NCI-H1105 (cell line): ENCODE measurements at regions not wholly inside any gene's neighbourhood (a gene's known extent, or its start where the extent isn't known, plus 50 kb on each side); places are given as distances from the start of the nearest gene placed in this dataset.

Source experiments
- DNase-seq: peaks from one replicate; lab custom pipeline; 2025; lab: John Stamatoyannopoulos, UW

GRCh38 chr4:153138736-153139135, 65.5 kb upstream of the TRIM2 start:
- no peak for DNase-seq

- no peak for DNase-seq
Measured at GRCh38 chr4:153140294-153140693, 63.9 kb upstream of the TRIM2 start.

- DNase-seq: no peak
Measured at GRCh38 chr4:153141238-153141637, 63.0 kb upstream of the TRIM2 start.

- DNase-seq: peak; percentile 56
Measured at GRCh38 chr4:153142700-153143438, 61.4 kb upstream of the TRIM2 start.

GRCh38 chr4:153143527-153144348, 60.5 kb upstream of the TRIM2 start:
- DNase-seq: peak; percentile 58

GRCh38 chr4:153146031-153146430, 58.2 kb upstream of the TRIM2 start:
- DNase-seq: no peak

- no peak for DNase-seq
Measured at GRCh38 chr4:153146961-153147360, 57.3 kb upstream of the TRIM2 start.

- no peak for DNase-seq
Measured at GRCh38 chr4:153148791-153149190, 55.5 kb upstream of the TRIM2 start.

- peak; percentile 66 for DNase-seq
Measured at GRCh38 chr4:153151535-153152455, 52.4 kb upstream of the TRIM2 start.

GRCh38 chr4:153152501-153153338, 51.5 kb upstream of the TRIM2 start:
- DNase-seq: peak; percentile 65

GRCh38 chr4:153153339-153153871, 50.8 kb upstream of the TRIM2 start:
- peak; percentile 62 for DNase-seq

- DNase-seq: peak; percentile 32
Measured at GRCh38 chr4:153154007-153154975, 50.0 kb upstream of the TRIM2 start.
